WI38 (cell line): ENCODE measurements at regions not wholly inside any gene's neighbourhood (a gene's known extent, or its start where the extent isn't known, plus 50 kb on each side); places are given as distances from the start of the nearest gene placed in this dataset.
"Not testable (repeated sequence)": the region's sequence is repeated elsewhere in the genome, so short reads cannot be mapped to it uniquely, and the experiment has no call there.

Experiments used
- H3K4me3 ChIP-seq: 2 replicates; pipeline ENCODE4 v1.5.1; 2011; ENCODE audit warnings: low read depth, mild to moderate bottlenecking, control low read depth, low read length
- CTCF ChIP-seq: IDR thresholded peaks from 2 replicates; pipeline ENCODE4 v1.5.1; 2012; ENCODE audit warnings: low read depth, mild to moderate bottlenecking, control low read depth, low read length

GRCh38 chr12:127980585-127980984, 286.4 kb upstream of the TMEM132C start:
- H3K4me3 ChIP-seq, result no peak overlapping the region
- TF ChIP-seq CTCF, result no peak

- H3K4me3 ChIP-seq, result no peak overlapping the region
- TF ChIP-seq CTCF, result no peak
These were observed 285.1 kb upstream of the TMEM132C start for GRCh38 chr12:127981875-127982274.

DNA sequence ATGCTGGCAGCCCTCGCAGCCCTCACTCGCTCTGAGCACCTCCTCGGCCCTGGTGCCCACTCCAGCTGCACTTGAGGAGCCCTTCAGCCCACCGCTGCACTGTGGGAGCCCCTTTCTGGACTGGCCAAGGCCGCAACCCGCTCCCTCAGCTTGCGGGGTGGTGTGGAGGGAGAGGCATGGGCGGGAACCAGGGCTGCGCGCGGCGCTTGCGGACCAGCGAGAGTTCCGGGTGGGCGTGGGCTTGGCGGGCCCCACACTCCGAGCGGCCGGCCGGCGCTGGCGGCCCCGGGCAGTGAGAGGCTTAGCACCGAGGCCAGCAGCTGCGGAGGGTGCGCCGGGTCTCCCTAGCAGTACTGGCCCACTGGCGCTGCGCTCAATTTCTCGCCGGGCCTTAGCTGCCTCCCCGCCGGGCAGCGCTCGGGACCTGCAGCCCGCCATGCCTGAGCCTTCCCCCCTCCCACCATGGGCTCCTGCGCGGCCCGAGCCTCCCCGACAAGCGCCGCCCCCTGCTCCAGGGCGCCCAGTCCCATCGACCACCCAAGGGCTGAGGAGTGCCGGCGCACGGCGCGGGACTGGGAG, 283.7 kb upstream of the TMEM132C start:
- not testable (repeated sequence) for H3K4me3 ChIP-seq

DNA sequence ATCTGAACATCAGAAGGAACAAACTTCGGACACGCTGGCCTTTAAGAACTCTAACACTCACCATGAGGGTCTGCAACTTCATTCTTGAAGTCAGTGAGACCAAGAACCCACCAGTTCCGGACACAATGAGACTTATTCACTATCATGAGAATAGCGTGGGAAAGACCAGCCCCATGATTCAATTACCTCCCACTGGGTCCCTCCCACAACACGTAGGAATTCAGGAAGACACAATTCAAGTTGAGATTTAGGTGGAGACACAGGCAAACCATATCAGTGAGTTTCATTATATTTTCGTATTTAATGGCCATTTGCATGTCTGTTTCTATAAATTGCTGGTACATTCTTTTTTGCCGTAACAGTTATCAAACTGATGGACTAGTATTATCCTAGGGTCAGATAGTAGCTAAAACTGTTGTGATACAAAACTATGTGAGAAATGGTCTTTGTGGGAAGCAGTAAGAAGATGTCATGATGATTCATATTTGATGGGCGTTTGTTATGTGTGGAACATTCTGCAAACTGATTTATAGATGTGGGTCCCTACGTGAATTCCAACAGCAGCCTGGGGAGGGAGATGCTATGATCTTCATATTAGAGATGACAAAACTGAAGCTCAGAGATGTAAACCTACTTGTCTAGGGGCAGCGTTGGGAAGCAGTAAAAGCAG, 282.4 kb upstream of the TMEM132C start:
- H3K4me3 ChIP-seq, result no peak overlapping the region
- TF ChIP-seq CTCF, result no peak

DNA sequence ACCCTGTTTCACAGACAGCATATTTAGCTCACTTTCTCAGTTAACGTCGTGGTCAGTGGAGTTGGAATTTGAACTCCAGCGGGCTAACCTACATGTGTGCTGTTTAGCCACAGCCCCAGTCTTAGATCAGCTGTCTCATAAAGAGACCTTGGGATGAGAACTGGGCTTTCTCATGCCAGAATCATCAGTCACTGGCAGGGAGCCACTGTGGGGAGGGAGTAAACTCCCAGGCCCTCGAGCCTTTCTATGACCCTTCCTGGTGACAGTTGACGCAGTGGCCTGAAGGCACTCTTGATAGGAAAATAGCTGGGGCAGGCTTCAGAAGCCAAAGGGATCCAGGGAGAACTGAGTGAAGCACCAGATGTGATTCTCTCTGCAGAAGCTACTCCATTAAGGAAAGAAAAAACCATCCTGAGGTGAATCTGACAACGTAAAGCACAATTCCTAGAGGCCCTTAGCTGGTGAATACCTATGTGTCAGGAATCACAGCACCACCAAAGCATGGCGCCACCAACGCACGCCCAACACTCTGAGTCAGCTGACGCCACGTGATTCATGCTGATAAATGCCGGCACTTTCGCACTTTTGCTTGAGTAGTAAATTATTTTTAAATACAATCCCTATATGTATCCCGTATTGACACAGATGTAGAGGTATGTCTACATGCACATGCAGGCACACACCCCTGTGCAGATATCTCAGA, 279.6 kb upstream of the TMEM132C start:
- TF ChIP-seq CTCF, result no peak
- no peak overlapping the region for H3K4me3 ChIP-seq

- no peak for TF ChIP-seq CTCF
- H3K4me3 ChIP-seq, result no peak overlapping the region
These were observed 275.5 kb upstream of the TMEM132C start for GRCh38 chr12:127991485-127991884.

DNA sequence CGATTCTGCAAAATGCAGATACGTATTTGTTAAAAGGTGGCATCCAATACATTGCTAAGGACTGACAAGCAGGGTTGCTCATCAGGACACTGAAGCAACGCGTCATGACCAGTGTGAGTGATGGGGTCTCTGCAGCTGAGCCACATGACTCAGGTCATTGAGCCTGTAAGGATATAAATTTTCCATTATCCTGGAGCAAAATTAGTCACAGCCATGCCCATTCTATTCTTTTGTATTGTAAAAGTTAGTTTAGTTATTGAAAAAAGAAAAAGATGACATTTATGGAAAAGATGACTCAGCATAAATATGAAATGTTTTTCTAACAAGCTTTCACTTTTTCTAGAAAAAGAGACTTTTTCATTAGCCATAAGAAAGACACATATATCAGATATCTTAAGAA, 268.0 kb upstream of the TMEM132C start:
- H3K4me3 ChIP-seq, result no peak overlapping the region
- TF ChIP-seq CTCF, result no peak
